Psoas muscle (tissue), 7 donors: ENCODE measurements at regions not wholly inside any gene's neighbourhood (a gene's known extent, or its start where the extent isn't known, plus 50 kb on each side); places are given as distances from the start of the nearest gene placed in this dataset.
A peak's percentile ranks its signal among the peaks of the same experiment; 100 is the strongest.
"Not testable (repeated sequence)": the region's sequence is repeated elsewhere in the genome, so short reads cannot be mapped to it uniquely, and the experiment has no call there.

ENCODE experiments used
- ATAC-seq, 4 donors: fragments of 200-7000 bp; cut with Tn5 transposase; one replicate each; pipeline ENCODE4 v1.9.1; 2020; ENCODE audit warnings: moderate library complexity in 3 of 4, mild to moderate bottlenecking in 2 of 4
- DNase-seq, 2 donors: peaks; one replicate each; pipeline ENCODE4 v3.0.0-alpha.2; 2020
- H3K27ac ChIP-seq: fragments of 200-600 bp; one replicate; pipeline ENCODE4 v1.8.0; 2022
- H3K27me3 ChIP-seq, 3 donors: fragments of 200-600 bp in 1 of 3; one replicate each; pipeline versions ENCODE4 v1.6.1 to v1.8.0; 2013 to 2022; ENCODE audit warnings: low read length in 2 of 3, mild to moderate bottlenecking in 2 of 3, moderate library complexity in 1 of 3; ENCODE audit not compliant: insufficient read depth in 3 of 3
- H3K36me3 ChIP-seq, 2 donors: fragments of 200-600 bp in 1 of 2; one replicate each; pipeline versions ENCODE4 v1.6.1 to v1.8.0; 2013 to 2022; ENCODE audit warnings: low read depth in 1 of 2, mild to moderate bottlenecking in 1 of 2, moderate library complexity in 1 of 2; ENCODE audit not compliant: insufficient read depth in 1 of 2
- H3K4me1 ChIP-seq: fragments of 200-600 bp; one replicate; pipeline ENCODE4 v1.8.0; 2022
- H3K4me3 ChIP-seq: fragments of 200-600 bp; one replicate; pipeline ENCODE4 v1.8.0; 2022; ENCODE audit warnings: mild to moderate bottlenecking
- H3K9me3 ChIP-seq: fragments of 200-600 bp; one replicate; pipeline ENCODE4 v1.8.0; 2022
- CTCF ChIP-seq: fragments of 200-600 bp; IDR thresholded peaks from one replicate; pipeline ENCODE4 v1.8.0; 2022; ENCODE audit warnings: antibody characterized with exemption
- whole genome bisulfite sequencing, 3 donors: extraction: QIAGEN DNeasy Blood & Tissue Kit; methylation state at CpG; one replicate each; pipeline versions ENCODE4 v1.1.6 to v1.1.7; 2013; 5-methylcytosine and 5-hydroxymethylcytosine counted together
- intact Hi-C, 2 donors: fragments of 100-400 bp; cut with DNase I; formaldehyde crosslinking; loops; one replicate each; pipeline versions ENCODE4 v1.11.0 to v1.14.2; 2022
- donor health status: healthy with polysubstance abuse.
- donor health status: DM: no; HTN: no; CAD: no; lungs with moderate emphysema.
- donor health status: Bipolar disorder and iron deficiency.
- donor health status: healthy.
- donor health status: DM: yes; HTN: yes; CAD: no.
- donor health status: DM: no; HTN: no; CAD: no.
- donor health status: DM: yes; HTN: yes; CAD: no.

GRCh38 chr2:75290600-75291150, 91.4 kb upstream of the TACR1 start:
- no peak overlapping the region for H3K27ac ChIP-seq
- ATAC-seq (no peak), DNase-seq (no peak)
- no peaks in the 10 kb centered on the region for H3K9me3 ChIP-seq
- no peaks in the 10 kb centered on the region for H3K36me3 ChIP-seq
- no peaks in the 10 kb centered on the region for H3K27me3 ChIP-seq
- peak; percentile 8 for TF ChIP-seq CTCF
- no peak overlapping the region for H3K4me3 ChIP-seq
- WGBS, 3 donors = 40 to 51% (median 41%) methylated on average over 2 of the region's 2 CpGs
- intact Hi-C loops = no loop called here
- H3K4me1 ChIP-seq = no peaks in the 10 kb centered on the region

DNA sequence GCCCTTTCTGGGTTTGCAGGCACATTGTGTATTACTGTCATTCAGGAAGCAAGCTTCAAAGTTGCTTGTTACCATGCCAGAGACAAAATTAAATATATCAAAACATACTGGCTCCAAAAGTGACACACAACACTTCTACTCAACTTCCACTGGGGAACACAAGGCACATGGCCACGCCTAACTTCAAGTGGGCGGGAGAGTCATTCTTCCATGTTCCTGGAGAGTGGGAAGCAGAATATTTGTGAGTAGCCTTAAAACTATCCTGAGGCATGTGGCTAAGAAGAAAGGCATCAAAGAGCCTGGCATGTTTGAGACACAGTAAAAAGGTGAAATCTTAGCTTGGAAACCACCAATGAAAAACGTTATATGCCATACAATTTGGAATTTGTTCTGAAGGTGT, 90.5 kb upstream of the TACR1 start:
- TF ChIP-seq CTCF = no peak
- WGBS, 3 donors = 48 to 85% (median 62%) methylated on average over 3 of the region's 3 CpGs
- intact Hi-C loops = no loop called here

GRCh38 chr2:75289178-75289577, 89.9 kb upstream of the TACR1 start:
- H3K36me3 ChIP-seq, H3K27ac ChIP-seq, ATAC-seq, H3K4me3 ChIP-seq, H3K4me1 ChIP-seq, DNase-seq, H3K27me3 ChIP-seq, intact Hi-C loops, H3K9me3 ChIP-seq: not testable (repeated sequence)
- whole genome bisulfite sequencing, 3 donors = 74 to 84% (median 77%) methylated on average over 7 of the region's 7 CpGs

More for the DNA sequence above, 90.5 kb upstream of the TACR1 start:
- H3K9me3 ChIP-seq = no peaks in the 10 kb centered on the region
- H3K36me3 ChIP-seq = no peaks in the 10 kb centered on the region
- DNase-seq (no peak), ATAC-seq (no peak)
- no peaks in the 10 kb centered on the region for H3K27me3 ChIP-seq
- H3K27ac ChIP-seq = no peak overlapping the region
- H3K4me3 ChIP-seq = no peak overlapping the region
- no peaks in the 10 kb centered on the region for H3K4me1 ChIP-seq

GRCh38 chr2:75288760-75289159, 89.4 kb upstream of the TACR1 start:
- no peaks in the 10 kb centered on the region for H3K9me3 ChIP-seq
- no peak for TF ChIP-seq CTCF
- no peak for ATAC-seq
- no peak for DNase-seq
- no peak overlapping the region for H3K27ac ChIP-seq
- H3K4me3 ChIP-seq = no peak overlapping the region
- no peaks in the 10 kb centered on the region for H3K27me3 ChIP-seq
- intact Hi-C loops = no loop called here
- H3K4me1 ChIP-seq = no peaks in the 10 kb centered on the region
- H3K36me3 ChIP-seq = no peaks in the 10 kb centered on the region

DNA sequence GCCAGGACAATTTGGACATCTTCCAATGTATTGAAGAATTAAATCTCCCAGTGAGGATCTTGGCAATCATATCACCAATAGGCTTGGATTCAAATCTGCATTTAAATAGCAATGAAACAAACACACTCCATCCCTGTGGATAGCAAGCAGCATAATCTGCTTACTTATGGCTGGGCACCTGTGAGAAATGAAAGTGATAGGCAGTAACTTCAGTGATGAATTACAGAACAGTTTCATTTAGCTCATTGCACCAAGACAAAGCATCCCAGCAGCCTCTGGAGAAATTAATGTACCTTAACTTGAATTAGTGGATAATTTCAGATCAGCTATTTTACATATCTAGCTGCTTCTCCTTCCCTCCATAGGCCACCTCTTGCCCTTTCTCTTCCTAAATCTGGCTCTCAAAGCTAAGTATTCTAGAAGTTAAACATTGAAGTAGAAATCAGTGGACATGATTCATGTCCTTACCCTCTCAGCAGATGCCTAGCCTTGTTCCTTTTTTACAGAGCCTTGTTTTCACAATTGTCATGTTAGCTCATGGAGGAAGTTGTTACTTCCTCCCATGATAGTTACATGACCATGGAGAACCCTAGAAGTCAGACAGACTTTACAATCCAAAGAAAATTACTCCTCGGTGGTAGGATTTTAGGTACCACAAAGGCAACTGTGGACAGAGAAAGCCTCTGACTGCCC, 88.5 kb upstream of the TACR1 start:
- TF ChIP-seq CTCF = no peak
- 50 to 73% (median 67%) methylated on average over 1 of the region's 1 CpG for WGBS, 3 donors
- DNase-seq = no peak
- Histone ChIP-seq H3K4me3 (no peak overlapping the region), H3K27ac (no peak overlapping the region), H3K4me1 (no peaks in the 10 kb centered on the region), H3K36me3 (no peaks in the 10 kb centered on the region), H3K9me3 (no peaks in the 10 kb centered on the region), H3K27me3 (no peaks in the 10 kb centered on the region)
- intact Hi-C loops = loop anchor here in 1 of 2 donors (1.0 kb wide), 1 partner anchor 34 kb away; no protein-coding TSS in a partner anchor
- ATAC-seq = no peak
